ENCODE measurements at regions not wholly inside any gene's neighbourhood (a gene's known extent, or its start where the extent isn't known, plus 50 kb on each side); places are given as distances from the start of the nearest gene placed in this dataset.

DNA sequence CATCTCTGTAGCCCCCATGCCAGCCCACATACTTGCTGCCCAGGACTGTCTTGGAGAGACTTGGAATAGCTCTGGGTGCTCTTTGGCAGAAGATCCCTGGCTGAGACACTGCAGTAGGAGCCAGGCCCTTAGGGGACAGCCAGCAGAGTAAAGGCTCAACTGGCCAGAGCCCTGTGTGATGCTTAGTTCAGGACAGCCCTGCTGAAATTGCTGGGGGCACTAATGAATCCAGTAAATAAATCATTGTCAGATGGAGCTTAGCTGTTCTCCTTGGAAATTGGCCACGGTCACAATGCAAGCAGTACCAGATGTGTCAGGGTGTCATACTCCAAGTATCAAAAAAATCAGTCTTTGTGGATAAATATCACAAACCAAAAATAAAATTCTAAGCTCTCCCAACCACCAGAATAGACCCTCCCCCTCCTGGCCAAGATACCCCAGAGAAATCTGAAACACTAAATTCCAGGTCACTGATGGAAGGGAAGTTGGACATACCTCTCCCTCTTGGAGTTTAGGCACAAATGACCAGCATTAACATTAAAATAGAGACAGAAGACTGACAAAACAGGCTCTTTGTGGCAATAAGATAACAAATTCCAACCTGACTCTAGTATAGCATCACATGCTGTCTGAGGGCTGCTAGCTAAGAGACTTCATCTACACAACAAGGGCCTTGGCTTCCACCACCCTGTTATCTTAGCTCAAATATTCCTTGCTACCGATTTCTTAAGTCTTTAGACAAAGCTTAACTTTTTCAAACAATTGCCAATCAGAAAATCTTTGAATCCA lies 83.2 kb upstream of the DNAH14 start:
- no peak for DNase-seq (ENCODE audit: low read depth in 2 of 2)

DNA sequence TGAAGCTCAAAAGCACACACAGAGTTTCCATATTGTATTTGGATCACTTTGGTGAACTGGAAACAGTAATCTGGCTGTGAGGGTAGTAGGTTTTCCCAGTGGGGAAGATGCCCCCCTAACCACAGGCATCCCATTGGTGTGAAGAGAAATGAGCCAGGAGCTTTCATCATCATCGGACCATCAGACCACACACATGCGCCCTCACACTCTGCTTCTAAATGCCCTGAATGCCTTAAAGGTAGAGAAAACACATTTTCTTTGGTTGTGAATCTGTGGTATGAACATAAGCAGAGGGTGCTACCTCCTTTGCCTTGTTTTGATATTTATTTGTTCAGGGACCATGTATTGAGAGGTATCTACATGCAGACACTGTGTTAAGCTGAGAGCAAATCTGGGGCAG lies 79.0 kb upstream of the DNAH14 start:
- no peak for DNase-seq (ENCODE audit: low read depth in 2 of 2)

- DNase-seq (ENCODE audit: low read depth in 2 of 2), result peak in 1 of 2 donors; percentile 13
Measured at GRCh38 chr1:224851210-224851847, 78.1 kb upstream of the DNAH14 start.

DNA sequence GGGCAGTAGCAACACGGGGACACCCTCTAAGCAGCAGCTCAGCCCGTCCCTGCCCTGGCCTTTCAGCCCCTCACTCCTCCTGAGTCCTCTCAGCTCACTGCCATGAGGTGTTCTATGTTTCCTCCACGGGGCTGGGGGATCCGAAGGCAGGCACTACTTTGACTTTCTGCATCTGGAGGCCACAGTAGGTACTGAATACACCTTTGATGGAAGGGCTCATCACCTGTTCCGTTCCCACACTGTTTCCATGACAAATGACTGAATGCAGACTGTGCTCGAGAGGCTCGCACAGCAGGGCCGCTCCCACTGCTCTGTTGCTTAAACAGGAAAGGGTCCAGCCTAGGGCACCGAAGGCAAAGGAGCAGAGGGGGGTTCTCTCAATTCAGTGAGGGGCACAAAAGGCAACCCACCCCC lies 77.6 kb upstream of the DNAH14 start:
- DNase-seq (ENCODE audit: low read depth in 2 of 2), result no peak

DNA sequence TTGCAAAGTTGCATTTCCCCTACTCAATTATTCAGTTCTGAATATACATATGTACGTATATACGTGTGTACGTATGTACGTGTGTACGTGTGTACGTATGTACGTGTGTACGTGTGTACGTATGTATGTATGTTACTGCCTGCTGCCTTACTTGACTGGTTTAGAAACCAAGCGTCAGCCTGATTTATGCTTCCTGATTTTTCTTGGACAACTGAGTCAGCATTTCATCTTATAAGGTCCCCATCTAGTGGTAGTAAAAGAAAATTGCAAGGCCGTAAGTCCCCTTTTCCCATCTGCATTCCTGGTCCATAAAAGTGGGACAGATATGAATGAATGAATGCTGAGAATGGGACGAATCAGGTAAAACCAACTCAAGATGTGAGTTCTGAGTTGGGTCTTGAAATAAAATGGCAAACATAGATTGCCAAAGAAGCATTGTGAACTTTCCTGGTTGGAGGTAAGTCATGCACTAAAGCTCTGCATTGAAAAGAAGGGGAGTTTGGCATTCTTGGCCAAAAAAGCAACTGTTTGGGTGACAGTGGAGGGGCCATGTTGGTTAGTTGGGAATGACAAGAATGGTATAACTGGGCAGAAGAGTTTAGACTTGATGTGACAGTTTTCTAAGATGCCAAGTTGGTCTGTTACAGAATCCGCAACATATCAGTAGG lies 76.4 kb upstream of the DNAH14 start:
- DNase-seq (ENCODE audit: low read depth in 2 of 2), result no peak

DNA sequence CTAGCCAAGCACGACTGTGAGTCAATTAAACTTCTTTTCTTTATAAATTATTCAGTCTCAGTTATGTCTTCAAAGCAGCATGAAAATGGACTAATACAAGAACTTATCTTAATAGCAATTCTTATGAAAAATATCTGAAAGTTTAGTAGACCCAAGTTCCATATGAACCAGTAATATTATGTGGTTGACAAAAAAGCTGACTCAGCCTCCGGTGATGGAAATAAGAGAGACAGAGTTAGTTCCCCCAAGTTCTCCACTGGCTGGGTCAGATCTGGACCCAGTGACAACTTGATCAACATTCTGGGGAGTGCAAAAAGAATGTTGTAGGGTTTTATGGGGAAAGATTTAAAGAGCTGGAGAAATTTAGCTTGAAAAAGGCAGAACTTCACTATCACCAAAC lies 72.5 kb upstream of the DNAH14 start:
- no peak for DNase-seq (ENCODE audit: low read depth in 2 of 2)

DNA sequence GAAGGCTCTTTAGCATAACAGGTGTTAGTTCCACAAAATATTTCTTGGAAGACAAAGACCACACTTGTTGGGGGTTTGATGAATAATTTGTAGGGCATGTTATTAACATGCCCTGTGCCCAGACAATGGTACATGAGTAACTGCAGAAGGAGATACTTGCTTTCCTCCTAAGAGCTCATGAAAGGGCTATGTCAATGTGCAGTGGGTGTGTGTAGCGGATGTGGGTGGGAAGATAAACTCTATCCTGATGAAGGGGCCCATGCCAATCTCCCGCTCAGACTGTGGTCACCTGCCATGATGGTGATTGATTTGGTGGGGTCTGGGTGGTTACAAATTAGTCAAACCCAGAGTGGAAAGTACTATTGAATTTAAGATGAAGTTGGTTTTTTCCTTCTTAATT lies 69.8 kb upstream of the DNAH14 start:
- no peak for DNase-seq (ENCODE audit: low read depth in 2 of 2)

DNA sequence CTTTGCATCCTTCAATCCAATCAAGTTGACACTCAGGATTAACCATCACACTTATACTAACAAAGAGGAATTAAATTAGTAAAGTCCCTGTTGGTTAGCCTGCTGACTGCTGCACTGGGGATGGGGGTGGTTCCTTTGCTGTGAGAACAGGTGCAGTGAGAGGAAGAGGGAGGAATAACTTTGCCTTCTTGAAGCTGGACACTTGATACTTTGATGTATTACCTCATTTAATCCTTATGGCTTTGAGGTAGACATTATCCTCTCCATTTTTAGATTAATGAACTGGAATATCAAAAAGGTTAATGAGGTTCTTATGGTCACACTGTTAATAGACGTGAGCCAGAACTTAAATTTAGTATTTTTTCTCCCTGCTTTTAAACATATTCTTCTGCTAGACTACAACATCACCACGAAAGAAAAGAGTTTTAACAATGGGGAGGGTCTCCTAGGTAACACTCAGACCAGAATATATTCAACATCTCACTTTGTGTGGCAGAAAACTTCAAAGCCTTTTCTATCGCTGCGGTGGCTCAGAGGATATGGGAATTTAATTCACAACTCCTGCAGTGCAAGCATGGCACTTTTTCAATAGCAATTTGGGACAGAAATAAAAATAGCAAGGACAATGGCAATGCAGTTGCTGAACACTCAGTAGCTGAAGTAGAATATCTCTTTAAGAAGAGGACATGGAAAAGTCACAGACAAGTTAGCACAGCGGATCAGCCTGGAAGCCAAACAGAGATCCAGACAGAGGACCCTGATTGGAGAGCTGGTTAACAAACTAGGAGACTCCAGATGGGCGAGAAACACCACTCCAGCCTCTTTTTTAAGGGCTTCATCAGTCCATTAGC lies 68.8 kb upstream of the DNAH14 start:
- no peak for DNase-seq (ENCODE audit: low read depth in 2 of 2)

DNA sequence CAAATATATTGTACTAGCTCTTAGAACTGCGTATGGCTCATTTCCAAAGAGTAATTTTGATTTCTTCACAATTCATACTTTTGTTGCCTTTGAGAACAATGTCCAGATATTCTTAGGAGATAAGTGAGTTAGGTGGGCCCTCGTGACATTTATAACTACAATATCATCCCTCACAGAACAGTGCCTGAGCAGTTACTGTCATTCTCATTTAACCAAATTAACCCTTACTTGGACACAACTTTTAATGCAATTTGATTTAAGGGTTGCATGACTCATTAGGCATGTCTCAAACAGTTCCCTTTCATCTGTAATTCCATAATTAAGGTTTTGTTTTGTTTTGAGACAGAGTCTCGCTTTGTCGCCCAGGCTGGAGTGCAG lies 68.1 kb upstream of the DNAH14 start:
- no peak for DNase-seq (ENCODE audit: low read depth in 2 of 2)

DNA sequence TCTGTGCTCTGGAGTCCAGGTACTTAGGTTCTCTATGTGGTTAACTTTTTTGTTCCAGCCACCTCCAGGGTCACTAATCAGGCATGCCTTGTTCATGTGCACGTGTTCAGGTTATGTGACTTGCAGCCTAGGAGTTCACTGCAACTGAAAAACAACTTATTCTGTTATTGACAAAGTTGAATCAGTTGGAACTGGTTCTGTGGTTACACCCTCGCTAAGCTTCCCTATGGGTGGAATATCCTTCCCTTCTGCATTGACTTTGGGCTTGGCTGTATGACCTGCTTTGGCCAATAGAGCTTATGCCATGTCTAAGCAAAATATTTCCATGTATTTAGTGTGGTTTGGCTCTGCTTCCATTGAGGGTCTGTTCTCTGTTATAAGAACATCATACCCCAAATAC lies 66.0 kb upstream of the DNAH14 start:
- DNase-seq (ENCODE audit: low read depth in 2 of 2), result no peak

GRCh38 chr1:224864006-224864405 lies 65.5 kb upstream of the DNAH14 start:
- DNase-seq (ENCODE audit: low read depth in 2 of 2), result no peak

- no peak for DNase-seq (ENCODE audit: low read depth in 2 of 2)
Measured at GRCh38 chr1:224865510-224865909, 64.0 kb upstream of the DNAH14 start.

DNA sequence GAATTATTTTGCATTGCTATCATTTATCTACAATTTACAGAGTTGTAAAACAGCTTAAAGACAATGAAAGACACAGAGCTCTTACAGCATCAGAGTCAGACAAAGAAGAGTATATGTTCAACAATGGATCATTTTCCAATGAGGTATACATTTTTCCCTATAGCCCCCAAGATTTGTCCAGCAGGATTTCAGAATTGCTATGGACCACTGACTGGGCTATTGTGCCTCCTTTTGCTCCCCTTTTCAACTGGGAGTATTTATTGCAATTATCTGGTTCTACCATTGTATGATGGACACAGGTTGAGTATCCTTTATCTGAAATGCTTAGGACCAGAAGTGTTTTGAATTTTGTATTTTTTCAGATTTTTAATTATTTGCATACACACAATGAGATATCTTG lies 62.5 kb upstream of the DNAH14 start:
- no peak for DNase-seq (ENCODE audit: low read depth in 2 of 2)

GRCh38 chr1:224867715-224868114 lies 61.8 kb upstream of the DNAH14 start:
- DNase-seq (ENCODE audit: low read depth in 2 of 2), result no peak

DNA sequence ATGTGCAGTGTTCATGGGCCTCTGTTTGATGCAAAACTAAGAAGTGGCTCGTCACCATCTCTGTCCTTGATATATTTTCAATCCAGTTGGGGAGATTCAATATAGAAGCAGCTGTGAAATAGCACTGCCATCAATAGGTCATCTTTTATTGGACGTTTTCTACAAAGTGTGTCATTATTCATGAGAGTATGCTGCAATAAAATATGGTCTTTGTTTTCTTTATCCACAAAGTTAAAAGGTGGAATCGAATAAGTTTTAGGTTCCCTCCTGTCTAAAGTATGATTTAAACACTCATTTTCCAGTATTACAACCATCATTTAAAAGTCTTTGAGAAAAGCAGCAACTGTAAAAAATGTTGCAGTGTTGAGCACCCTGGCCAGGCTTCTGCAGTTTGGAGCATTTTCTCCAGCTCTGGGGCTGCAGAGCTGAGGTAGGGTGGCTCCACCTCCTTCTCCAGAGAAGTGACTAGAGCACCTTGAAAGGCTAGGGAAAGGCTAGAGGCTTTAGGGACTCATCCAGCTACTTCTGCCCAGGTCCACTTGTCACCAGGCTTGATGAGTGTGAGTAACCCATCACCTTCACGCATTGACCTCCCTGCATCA lies 56.5 kb upstream of the DNAH14 start:
- no peak for DNase-seq (ENCODE audit: low read depth in 2 of 2)

DNA sequence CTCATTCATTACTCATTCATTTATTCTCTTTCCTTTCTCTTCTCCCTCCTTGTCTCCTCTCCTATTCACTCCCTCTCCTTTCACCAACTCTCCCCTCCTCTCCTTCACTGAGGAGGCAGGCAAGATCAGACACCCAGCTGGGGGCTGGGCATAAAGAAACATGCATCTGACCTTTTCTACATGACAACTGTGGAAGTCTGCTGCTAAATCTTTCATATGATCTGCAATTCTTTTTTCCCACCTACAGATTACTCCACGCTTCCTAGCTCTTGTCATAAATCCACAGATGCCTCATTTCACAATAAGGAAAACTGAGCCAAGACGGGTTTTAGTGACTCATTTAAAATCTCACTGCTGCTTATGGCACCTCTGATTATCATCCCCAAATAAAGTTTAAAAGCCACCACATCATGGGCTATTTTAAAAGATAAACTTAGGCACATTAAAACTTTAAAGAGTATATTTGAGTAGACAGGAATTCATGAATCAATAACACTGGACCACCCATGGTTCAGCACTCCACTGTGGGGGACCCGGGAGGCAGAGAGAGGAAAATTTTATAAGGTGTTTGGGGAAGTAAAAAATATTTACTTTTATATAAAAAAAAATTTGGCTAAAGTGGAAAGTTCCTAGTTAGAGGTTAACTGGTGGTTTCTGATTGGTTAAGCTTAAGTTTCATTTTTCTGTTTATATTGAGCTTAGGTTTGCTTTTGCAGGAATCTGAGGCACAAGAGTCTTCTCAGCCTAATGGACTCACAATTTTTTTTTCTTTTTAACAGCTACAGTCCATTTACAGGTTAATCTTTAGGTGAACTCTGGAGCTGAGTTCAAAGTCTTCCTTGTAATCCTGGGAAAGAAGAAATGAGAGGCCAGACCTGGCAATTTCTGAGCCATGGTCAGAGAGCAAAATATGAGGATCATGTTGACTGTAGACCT lies 55.8 kb upstream of the DNAH14 start:
- DNase-seq (ENCODE audit: low read depth in 2 of 2), result no peak

DNA sequence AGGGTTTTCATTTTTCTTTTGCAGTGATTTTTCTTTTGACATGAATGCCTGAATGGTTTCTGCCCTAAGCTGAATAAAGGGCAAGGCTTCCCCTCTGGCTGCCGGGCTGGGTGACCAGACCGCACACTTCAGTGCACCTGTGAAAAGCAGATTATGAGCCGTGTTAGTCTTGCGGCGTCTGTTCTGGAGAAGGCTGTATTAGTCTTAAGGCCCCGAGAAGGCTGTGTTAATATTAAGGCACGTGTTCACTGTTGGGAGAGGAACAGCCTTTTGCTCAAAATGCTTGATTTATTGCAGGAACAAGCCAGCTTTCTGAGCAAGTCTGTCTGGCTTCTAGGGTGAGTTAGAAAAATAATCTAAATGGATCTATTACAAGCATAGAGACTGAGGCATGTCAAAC lies 54.7 kb upstream of the DNAH14 start:
- no peak for DNase-seq (ENCODE audit: low read depth in 2 of 2)

- DNase-seq (ENCODE audit: low read depth in 2 of 2), result no peak
Measured at GRCh38 chr1:224879162-224879803, 50.2 kb upstream of the DNAH14 start.
